NCI-H2196 (cell line): ENCODE measurements at regions not wholly inside any gene's neighbourhood (a gene's known extent, or its start where the extent isn't known, plus 50 kb on each side); places are given as distances from the start of the nearest gene placed in this dataset.

Experiments used
- DNase-seq: peaks from one replicate; lab custom pipeline; 2025; ENCODE audit not compliant: unreplicated experiment; lab: John Stamatoyannopoulos, UW

GRCh38 chr10:25661632-25662031 is 272.4 kb upstream of the MYO3A start:
- peak; percentile 2 for DNase-seq

- no peak for DNase-seq
Observed at GRCh38 chr10:25666276-25666675, 267.8 kb upstream of the MYO3A start.

- no peak for DNase-seq
Observed at GRCh38 chr10:25675204-25675603, 258.8 kb upstream of the MYO3A start.

GRCh38 chr10:25675615-25676014 is 258.4 kb upstream of the MYO3A start:
- DNase-seq: no peak

GRCh38 chr10:25678220-25678619 is 255.8 kb upstream of the MYO3A start:
- no peak for DNase-seq

- no peak for DNase-seq
Observed at GRCh38 chr10:25678666-25679065, 255.4 kb upstream of the MYO3A start.

- peak; percentile 28 for DNase-seq
Observed at GRCh38 chr10:25682203-25682851, 251.7 kb upstream of the MYO3A start.

GRCh38 chr10:25683344-25683743 is 250.7 kb upstream of the MYO3A start:
- DNase-seq: no peak

GRCh38 chr10:25687521-25687920 is 246.5 kb upstream of the MYO3A start:
- DNase-seq: no peak

GRCh38 chr10:25689346-25690100 is 244.5 kb upstream of the MYO3A start:
- DNase-seq: no peak

GRCh38 chr10:25692761-25693160 is 241.3 kb upstream of the MYO3A start:
- no peak for DNase-seq

- DNase-seq: no peak
Observed at GRCh38 chr10:25694206-25694933, 239.7 kb upstream of the MYO3A start.

- DNase-seq: no peak
Observed at GRCh38 chr10:25694971-25695370, 239.1 kb upstream of the MYO3A start.

GRCh38 chr10:25695586-25695985 is 238.4 kb upstream of the MYO3A start:
- no peak for DNase-seq

GRCh38 chr10:25696013-25696708 is 237.9 kb upstream of the MYO3A start:
- no peak for DNase-seq

GRCh38 chr10:25697412-25697811 is 236.6 kb upstream of the MYO3A start:
- DNase-seq: no peak

GRCh38 chr10:25698638-25699037 is 235.4 kb upstream of the MYO3A start:
- no peak for DNase-seq

- no peak for DNase-seq
Observed at GRCh38 chr10:25699631-25700030, 234.4 kb upstream of the MYO3A start.

- no peak for DNase-seq
Observed at GRCh38 chr10:25701652-25702051, 232.4 kb upstream of the MYO3A start.

- no peak for DNase-seq
Observed at GRCh38 chr10:25704622-25705021, 229.4 kb upstream of the MYO3A start.

- DNase-seq: no peak
Observed at GRCh38 chr10:25707572-25707971, 226.5 kb upstream of the MYO3A start.
